H9 (cell line): ENCODE measurements at regions not wholly inside any gene's neighbourhood (a gene's known extent, or its start where the extent isn't known, plus 50 kb on each side); places are given as distances from the start of the nearest gene placed in this dataset.

Experiments used
- DNase-seq: peaks from one replicate; pipeline ENCODE4 v3.0.0-alpha.2; 2017
- H2AFZ ChIP-seq: one replicate; pipeline ENCODE4 v1.6.1; 2013; ENCODE audit warnings: mild to moderate bottlenecking, low read length, control low read depth, moderate library complexity
- H2AK5ac ChIP-seq: 2 replicates; pipeline ENCODE4 v1.6.1; 2013; ENCODE audit warnings: low read length, control low read depth, mixed read lengths; ENCODE audit not compliant: insufficient read length
- H2BK120ac ChIP-seq: one replicate; pipeline ENCODE4 v1.6.1; 2013; ENCODE audit warnings: low read depth, mild to moderate bottlenecking, low read length, control low read depth, inconsistent platforms; ENCODE audit not compliant: poor library complexity, severe bottlenecking
- H2BK12ac ChIP-seq: 2 replicates; pipeline ENCODE4 v1.6.1; 2013; ENCODE audit warnings: low read length, control low read depth, mixed read lengths, low read depth; ENCODE audit not compliant: insufficient read length
- H2BK15ac ChIP-seq: 2 replicates; pipeline ENCODE4 v1.6.1; 2013; ENCODE audit warnings: low read depth, low read length, control low read depth
- H2BK20ac ChIP-seq: one replicate; pipeline ENCODE4 v1.6.1; 2013; ENCODE audit warnings: low read depth, mild to moderate bottlenecking, low read length, control low read depth, inconsistent platforms; ENCODE audit not compliant: poor library complexity, severe bottlenecking
- H2BK5ac ChIP-seq: 2 replicates; pipeline ENCODE4 v1.6.1; 2013; ENCODE audit warnings: low read length, control low read depth, mixed read lengths; ENCODE audit not compliant: insufficient read length
- H3K14ac ChIP-seq: 2 replicates; pipeline ENCODE4 v1.6.1; 2013; ENCODE audit warnings: low read length, control low read depth; ENCODE audit not compliant: insufficient read depth
- H3K18ac ChIP-seq: 2 replicates; pipeline ENCODE4 v1.6.1; 2013; ENCODE audit warnings: low read depth, mild to moderate bottlenecking, mixed read lengths, low read length, control low read depth; ENCODE audit not compliant: insufficient read length
- H3K23ac ChIP-seq: 2 replicates; pipeline ENCODE4 v1.6.1; 2013; ENCODE audit warnings: low read length, control low read depth, mixed read lengths, low read depth; ENCODE audit not compliant: insufficient read length
- H3K23me2 ChIP-seq: 2 replicates; pipeline ENCODE4 v1.6.1; 2013; ENCODE audit warnings: low read depth, mild to moderate bottlenecking, mixed read lengths, low read length, control low read depth; ENCODE audit not compliant: insufficient read length, poor library complexity, severe bottlenecking
- H3K27ac ChIP-seq: 2 replicates; pipeline ENCODE4 v1.5.1; 2013; ENCODE audit warnings: low read length, control low read depth, mixed read lengths, low read depth; ENCODE audit not compliant: insufficient read length
- H3K27me3 ChIP-seq: 2 replicates; pipeline ENCODE4 v1.6.1; 2013; ENCODE audit warnings: low read length, control low read depth, inconsistent platforms; ENCODE audit not compliant: insufficient read depth
- H3K4ac ChIP-seq: 2 replicates; pipeline ENCODE4 v1.6.1; 2013; ENCODE audit warnings: low read depth, mild to moderate bottlenecking, control low read depth, inconsistent platforms, low read length, moderate library complexity
- H3K4me1 ChIP-seq: 2 replicates; pipeline ENCODE4 v1.6.1; 2013; ENCODE audit warnings: low read length, control low read depth, inconsistent platforms; ENCODE audit not compliant: insufficient read depth
- H3K4me2 ChIP-seq: 2 replicates; pipeline ENCODE4 v1.6.1; 2013; ENCODE audit warnings: low read length, control low read depth, mixed read lengths; ENCODE audit not compliant: insufficient read length, insufficient read depth
- H3K56ac ChIP-seq: 2 replicates; pipeline ENCODE4 v1.6.1; 2013; ENCODE audit warnings: low read depth, mild to moderate bottlenecking, mixed read lengths, low read length, control low read depth; ENCODE audit not compliant: insufficient read length
- H3K79me1 ChIP-seq: 2 replicates; pipeline ENCODE4 v1.6.1; 2013; ENCODE audit warnings: low read depth, mild to moderate bottlenecking, moderate library complexity, low read length, control low read depth, inconsistent platforms; ENCODE audit not compliant: insufficient read depth, poor library complexity, severe bottlenecking
- H3K79me2 ChIP-seq: 2 replicates; pipeline ENCODE4 v1.6.1; 2013; ENCODE audit warnings: low read length, control low read depth, inconsistent platforms; ENCODE audit not compliant: insufficient read depth
- H3K9ac ChIP-seq: 2 replicates; pipeline ENCODE4 v1.6.1; 2013; ENCODE audit warnings: low read length, control low read depth, mixed read lengths; ENCODE audit not compliant: insufficient read length; ENCODE audit errors: extremely low read depth
- H3K9me3 ChIP-seq: one replicate; pipeline ENCODE4 v1.6.1; 2013; ENCODE audit warnings: low read depth, low read length, inconsistent platforms; ENCODE audit not compliant: control insufficient read depth
- H3T11ph ChIP-seq: one replicate; pipeline ENCODE4 v1.6.1; 2013; ENCODE audit warnings: mild to moderate bottlenecking, low read length, control low read depth, inconsistent platforms
- H4K20me1 ChIP-seq: one replicate; pipeline ENCODE4 v1.6.1; 2013; ENCODE audit not compliant: control insufficient read depth, insufficient read length, insufficient read depth
- H4K5ac ChIP-seq: 2 replicates; pipeline ENCODE4 v1.6.1; 2013; ENCODE audit warnings: low read depth, mild to moderate bottlenecking, mixed read lengths, low read length, control low read depth; ENCODE audit not compliant: insufficient read length
- H4K8ac ChIP-seq: replicated peaks from 2 replicates; pipeline ENCODE4 v1.6.1; 2013; ENCODE audit warnings: low read length, control low read depth, mixed read lengths, low read depth; ENCODE audit not compliant: insufficient read length
- H4K91ac ChIP-seq: 2 replicates; pipeline ENCODE4 v1.6.1; 2013; ENCODE audit warnings: low read depth, mild to moderate bottlenecking, moderate library complexity, mixed read lengths, low read length, control low read depth; ENCODE audit not compliant: insufficient read length
- H3K27ac Mint-ChIP-seq, 3 experiments: 2 replicates in 2 of 3; 3 replicates in 1 of 3; pipeline ENCODE4 v1.8.0; 2020 to 2021; ENCODE audit warnings: mixed read lengths in 3 of 3, mild to moderate bottlenecking in 1 of 3, moderate library complexity in 1 of 3
- H3K27me3 Mint-ChIP-seq: 2 replicates; pipeline ENCODE4 v1.8.0; 2021; ENCODE audit warnings: low read depth, mild to moderate bottlenecking, moderate library complexity, mixed read lengths
- H3K36me3 Mint-ChIP-seq, 3 experiments: 2 replicates in 2 of 3; 3 replicates in 1 of 3; pipeline ENCODE4 v1.8.0; 2020 to 2021; ENCODE audit warnings: low read depth in 3 of 3, mixed read lengths in 3 of 3; ENCODE audit not compliant: insufficient read depth in 1 of 3
- H3K4me1 Mint-ChIP-seq, 2 experiments: 2 replicates each; pipeline ENCODE4 v1.8.0; 2020; ENCODE audit warnings: mixed read lengths in 2 of 2
- H3K4me3 Mint-ChIP-seq, 2 experiments: 2 replicates in 1 of 2; 3 replicates in 1 of 2; pipeline ENCODE4 v1.8.0; 2020 to 2021; ENCODE audit warnings: mild to moderate bottlenecking in 2 of 2, mixed read lengths in 2 of 2, moderate library complexity in 1 of 2
- H3K9me3 Mint-ChIP-seq, 2 experiments: 2 replicates in 1 of 2; 3 replicates in 1 of 2; pipeline ENCODE4 v1.8.0; 2020; ENCODE audit warnings: mild to moderate bottlenecking in 2 of 2, mixed read lengths in 2 of 2, moderate library complexity in 1 of 2
- WGBS: extraction: QIAGEN DNeasy Blood & Tissue Kit; methylation state at CpG from one replicate; pipeline ENCODE4 v1.1.7; 2013; ENCODE audit warnings: missing lambda C conversion rate, low lambda C conversion rate, mixed read lengths; ENCODE audit not compliant: insufficient read length; ENCODE audit errors: extremely low coverage; 5-methylcytosine and 5-hydroxymethylcytosine counted together
- TF ChIP-seq, protein P1 (sequence below): fragments of 200-600 bp; sonication (generic); conservative IDR thresholded peaks from 3 replicates; pipeline ENCODE4 v1.8.0; 2021; ENCODE audit warnings: antibody characterized with exemption, mild to moderate bottlenecking

GRCh38 chr9:103821115-103821514 is 273.0 kb upstream of the SMC2 start:
- Mint-ChIP-seq H3K36me3 (no peaks in the 10 kb centered on the region; a peak in 2 of 7 replicates), H3K27me3 (no peaks in the 10 kb centered on the region), H3K9me3 (no peaks in the 10 kb centered on the region), H3K4me1 (no peaks in the 10 kb centered on the region), H3K4me3 (no peak overlapping the region), H3K27ac (no peak overlapping the region)
- H3T11ph ChIP-seq: no peak overlapping the region
- no peaks in the 10 kb centered on the region for H3K27me3 ChIP-seq
- WGBS: no CpG with 5 or more reads among the region's 1 CpG
- no peak overlapping the region for H3K27ac ChIP-seq
- H2BK5ac ChIP-seq: no peak overlapping the region
- H2BK20ac ChIP-seq: no peak overlapping the region
- H4K91ac ChIP-seq: no peak overlapping the region
- H3K4me1 ChIP-seq: no peaks in the 10 kb centered on the region
- no peak for DNase-seq
- H3K79me1 ChIP-seq: no peaks in the 10 kb centered on the region
- no peak overlapping the region for H3K9ac ChIP-seq
- H3K18ac ChIP-seq: no peak overlapping the region
- H3K14ac ChIP-seq: no peak overlapping the region
- H4K5ac ChIP-seq: no peak overlapping the region
- H2AFZ ChIP-seq: no peak overlapping the region
- H2BK120ac ChIP-seq: no peak overlapping the region
- no peak overlapping the region for H2AK5ac ChIP-seq
- H3K56ac ChIP-seq: no peak overlapping the region
- no peak overlapping the region for H3K4ac ChIP-seq
- no peak overlapping the region for H2BK12ac ChIP-seq
- H3K9me3 ChIP-seq: no peaks in the 10 kb centered on the region
- TF ChIP-seq, protein P1, sequence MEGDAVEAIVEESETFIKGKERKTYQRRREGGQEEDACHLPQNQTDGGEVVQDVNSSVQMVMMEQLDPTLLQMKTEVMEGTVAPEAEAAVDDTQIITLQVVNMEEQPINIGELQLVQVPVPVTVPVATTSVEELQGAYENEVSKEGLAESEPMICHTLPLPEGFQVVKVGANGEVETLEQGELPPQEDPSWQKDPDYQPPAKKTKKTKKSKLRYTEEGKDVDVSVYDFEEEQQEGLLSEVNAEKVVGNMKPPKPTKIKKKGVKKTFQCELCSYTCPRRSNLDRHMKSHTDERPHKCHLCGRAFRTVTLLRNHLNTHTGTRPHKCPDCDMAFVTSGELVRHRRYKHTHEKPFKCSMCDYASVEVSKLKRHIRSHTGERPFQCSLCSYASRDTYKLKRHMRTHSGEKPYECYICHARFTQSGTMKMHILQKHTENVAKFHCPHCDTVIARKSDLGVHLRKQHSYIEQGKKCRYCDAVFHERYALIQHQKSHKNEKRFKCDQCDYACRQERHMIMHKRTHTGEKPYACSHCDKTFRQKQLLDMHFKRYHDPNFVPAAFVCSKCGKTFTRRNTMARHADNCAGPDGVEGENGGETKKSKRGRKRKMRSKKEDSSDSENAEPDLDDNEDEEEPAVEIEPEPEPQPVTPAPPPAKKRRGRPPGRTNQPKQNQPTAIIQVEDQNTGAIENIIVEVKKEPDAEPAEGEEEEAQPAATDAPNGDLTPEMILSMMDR: no peak
- H3K4me2 ChIP-seq: no peak overlapping the region
- no peak overlapping the region for H3K23ac ChIP-seq
- no peaks in the 10 kb centered on the region for H3K79me2 ChIP-seq
- no peaks in the 10 kb centered on the region for H3K23me2 ChIP-seq
- no peak overlapping the region for H2BK15ac ChIP-seq
- no peaks in the 10 kb centered on the region for H4K20me1 ChIP-seq
- H4K8ac ChIP-seq: no peak overlapping the region
